ENCODE measurements at regions not wholly inside any gene's neighbourhood (a gene's known extent, or its start where the extent isn't known, plus 50 kb on each side); places are given as distances from the start of the nearest gene placed in this dataset.

DNA sequence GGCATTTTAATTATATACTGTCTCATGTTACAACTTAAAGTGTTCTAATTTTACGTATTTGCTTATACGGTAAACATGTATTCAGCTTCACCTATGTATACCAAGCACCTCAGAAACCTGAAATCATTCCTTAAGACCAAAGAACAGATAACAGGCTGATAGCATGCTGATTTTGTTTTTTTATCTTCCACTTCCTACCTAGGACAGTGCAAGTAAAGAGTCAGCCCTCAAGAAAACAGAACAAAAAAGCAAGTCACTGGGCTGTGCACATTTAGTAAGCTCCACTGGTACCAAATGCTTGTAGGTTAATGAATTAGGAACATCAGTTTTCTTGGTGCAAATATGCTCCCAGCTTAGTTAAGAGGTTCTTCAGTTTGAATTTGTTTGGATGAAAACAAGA is 611.3 kb downstream of the VRK1 start:
- TF ChIP-seq, protein P1, sequence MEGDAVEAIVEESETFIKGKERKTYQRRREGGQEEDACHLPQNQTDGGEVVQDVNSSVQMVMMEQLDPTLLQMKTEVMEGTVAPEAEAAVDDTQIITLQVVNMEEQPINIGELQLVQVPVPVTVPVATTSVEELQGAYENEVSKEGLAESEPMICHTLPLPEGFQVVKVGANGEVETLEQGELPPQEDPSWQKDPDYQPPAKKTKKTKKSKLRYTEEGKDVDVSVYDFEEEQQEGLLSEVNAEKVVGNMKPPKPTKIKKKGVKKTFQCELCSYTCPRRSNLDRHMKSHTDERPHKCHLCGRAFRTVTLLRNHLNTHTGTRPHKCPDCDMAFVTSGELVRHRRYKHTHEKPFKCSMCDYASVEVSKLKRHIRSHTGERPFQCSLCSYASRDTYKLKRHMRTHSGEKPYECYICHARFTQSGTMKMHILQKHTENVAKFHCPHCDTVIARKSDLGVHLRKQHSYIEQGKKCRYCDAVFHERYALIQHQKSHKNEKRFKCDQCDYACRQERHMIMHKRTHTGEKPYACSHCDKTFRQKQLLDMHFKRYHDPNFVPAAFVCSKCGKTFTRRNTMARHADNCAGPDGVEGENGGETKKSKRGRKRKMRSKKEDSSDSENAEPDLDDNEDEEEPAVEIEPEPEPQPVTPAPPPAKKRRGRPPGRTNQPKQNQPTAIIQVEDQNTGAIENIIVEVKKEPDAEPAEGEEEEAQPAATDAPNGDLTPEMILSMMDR (IDR thresholded peaks at IDR 0.05; ENCODE audit: extremely low read depth in 1 of 2, insufficient read depth in 1 of 2, low read depth in 1 of 2, low read length in 2 of 2) = no peak
- no peak for TF ChIP-seq EZH2 (IDR thresholded peaks at IDR 0.05; ENCODE audit: borderline replicate concordance, low read depth, low read length, severe bottlenecking)
- no peak for TF ChIP-seq POLR2A (IDR thresholded peaks at IDR 0.05; ENCODE audit: low read depth, low read length)
- TF ChIP-seq MYC (IDR thresholded peaks at IDR 0.05; ENCODE audit: low read depth, low read length) = no peak
- TF ChIP-seq POLR2AphosphoS5 (IDR thresholded peaks at IDR 0.05; ENCODE audit: insufficient read depth, low read depth, low read length) = no peak
- TF ChIP-seq MAX (IDR thresholded peaks at IDR 0.05; ENCODE audit: insufficient read depth, insufficient read length) = no peak
